Stimulated activated CD8-positive, alpha-beta memory T cell treated with anti-CD3 and anti-CD28 coated beads, Interleukin-4, amount 100 ng/mL, for 48 hours (primary cell): ENCODE measurements at regions not wholly inside any gene's neighbourhood (a gene's known extent, or its start where the extent isn't known, plus 50 kb on each side); places are given as distances from the start of the nearest gene placed in this dataset.

Experiments used
- DNase-seq: peaks from one replicate; pipeline ENCODE4 v3.0.0-alpha.2; 2020

- no peak for DNase-seq
Measured at GRCh38 chr18:56066524-56067213, 478.7 kb upstream of the TCF4 start.

GRCh38 chr18:56065086-56065485 lies 477.1 kb upstream of the TCF4 start:
- DNase-seq: no peak

GRCh38 chr18:56062931-56063330 lies 474.9 kb upstream of the TCF4 start:
- no peak for DNase-seq

GRCh38 chr18:56060967-56061541 lies 473.1 kb upstream of the TCF4 start:
- no peak for DNase-seq

GRCh38 chr18:56052202-56052601 lies 464.2 kb upstream of the TCF4 start:
- no peak for DNase-seq

GRCh38 chr18:56044239-56044638 lies 456.2 kb upstream of the TCF4 start:
- no peak for DNase-seq

- DNase-seq: no peak
Measured at GRCh38 chr18:56043641-56044061, 455.7 kb upstream of the TCF4 start.

- DNase-seq: no peak
Measured at GRCh38 chr18:56042915-56043536, 455.0 kb upstream of the TCF4 start.

- DNase-seq: no peak
Measured at GRCh38 chr18:56038171-56039030, 450.4 kb upstream of the TCF4 start.

- DNase-seq: no peak
Measured at GRCh38 chr18:56036741-56037140, 448.7 kb upstream of the TCF4 start.

- no peak for DNase-seq
Measured at GRCh38 chr18:56035546-56035945, 447.6 kb upstream of the TCF4 start.

- DNase-seq: no peak
Measured at GRCh38 chr18:56034949-56035348, 447.0 kb upstream of the TCF4 start.

GRCh38 chr18:56030060-56030459 lies 442.1 kb upstream of the TCF4 start:
- no peak for DNase-seq

- no peak for DNase-seq
Measured at GRCh38 chr18:56028514-56028913, 440.5 kb upstream of the TCF4 start.

GRCh38 chr18:56026509-56026908 lies 438.5 kb upstream of the TCF4 start:
- DNase-seq: no peak

- no peak for DNase-seq
Measured at GRCh38 chr18:56021809-56022195, 433.8 kb upstream of the TCF4 start.

- DNase-seq: no peak
Measured at GRCh38 chr18:56021136-56021808, 433.3 kb upstream of the TCF4 start.

- DNase-seq: no peak
Measured at GRCh38 chr18:56019908-56020307, 431.9 kb upstream of the TCF4 start.

GRCh38 chr18:56019156-56019555 lies 431.2 kb upstream of the TCF4 start:
- DNase-seq: no peak

- DNase-seq: no peak
Measured at GRCh38 chr18:56009411-56009810, 421.4 kb upstream of the TCF4 start.

GRCh38 chr18:56003720-56004088 lies 415.7 kb upstream of the TCF4 start:
- no peak for DNase-seq

- no peak for DNase-seq
Measured at GRCh38 chr18:56003009-56003719, 415.2 kb upstream of the TCF4 start.
